GM18520 (cell line): ENCODE measurements at regions not wholly inside any gene's neighbourhood (a gene's known extent, or its start where the extent isn't known, plus 50 kb on each side); places are given as distances from the start of the nearest gene placed in this dataset.

Source experiments
- ATAC-seq: cut with Tn5 transposase; IDR thresholded peaks from one replicate; pipeline ENCODE4 v1.9.1; 2021; ENCODE audit not compliant: unreplicated experiment

DNA sequence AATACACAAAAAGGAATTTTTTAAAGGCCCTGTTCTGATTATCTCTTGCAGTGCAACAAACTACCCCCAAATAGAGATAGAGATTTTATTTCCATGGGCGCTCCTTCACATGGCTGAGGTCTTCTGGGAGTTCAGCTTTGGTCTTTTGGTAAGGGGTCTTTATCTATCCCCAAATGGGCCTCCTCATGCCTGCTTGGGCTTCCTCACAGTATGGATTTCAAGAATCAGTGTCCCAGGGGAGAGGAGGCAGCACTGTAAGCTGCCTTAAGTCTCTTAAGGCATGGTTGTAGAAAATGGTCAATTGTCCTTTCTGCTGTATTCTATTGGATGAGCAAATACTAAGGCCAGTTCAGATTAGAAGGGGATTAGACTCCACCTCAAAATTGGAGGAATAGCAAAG, 966.2 kb downstream of the TYW1 start:
- ATAC-seq = no peak

DNA sequence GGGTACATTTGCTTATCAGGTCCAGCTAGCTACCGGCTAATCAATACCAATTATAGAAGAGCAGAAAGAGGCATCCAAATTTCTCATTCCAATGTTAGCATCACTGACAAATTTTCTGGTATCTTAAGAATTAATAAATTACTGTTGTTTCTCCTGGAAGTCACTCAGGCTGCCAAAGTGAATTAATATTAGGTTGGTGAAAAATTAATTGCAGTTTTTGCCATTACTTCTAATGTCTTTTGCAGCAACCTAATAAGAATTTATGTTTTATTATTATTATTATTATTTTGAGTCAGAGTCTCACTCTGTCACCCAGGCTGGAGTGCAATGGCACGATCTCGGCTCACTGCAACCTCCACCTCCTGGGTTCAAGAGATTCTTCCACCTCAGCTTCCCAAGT, 979.9 kb downstream of the TYW1 start:
- ATAC-seq = no peak

DNA sequence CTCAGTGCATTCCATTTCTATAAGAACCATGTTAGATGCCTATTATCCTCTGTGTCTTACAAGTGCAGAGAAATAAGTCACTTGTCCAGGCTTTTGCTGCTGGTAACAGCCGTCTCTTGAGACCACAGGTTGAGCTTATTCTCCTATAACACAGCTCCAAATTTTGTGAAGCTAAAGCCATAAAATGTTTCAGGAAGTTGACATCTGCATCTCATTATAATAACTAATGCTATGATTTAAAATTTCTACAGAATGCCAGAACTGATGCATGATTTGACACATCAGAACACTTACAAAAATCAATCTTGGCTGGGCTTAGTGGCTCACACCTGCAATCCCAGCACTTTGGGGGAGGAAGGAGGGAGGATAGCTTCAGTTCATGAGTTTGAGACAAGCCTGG, 986.9 kb downstream of the TYW1 start:
- no peak for ATAC-seq

DNA sequence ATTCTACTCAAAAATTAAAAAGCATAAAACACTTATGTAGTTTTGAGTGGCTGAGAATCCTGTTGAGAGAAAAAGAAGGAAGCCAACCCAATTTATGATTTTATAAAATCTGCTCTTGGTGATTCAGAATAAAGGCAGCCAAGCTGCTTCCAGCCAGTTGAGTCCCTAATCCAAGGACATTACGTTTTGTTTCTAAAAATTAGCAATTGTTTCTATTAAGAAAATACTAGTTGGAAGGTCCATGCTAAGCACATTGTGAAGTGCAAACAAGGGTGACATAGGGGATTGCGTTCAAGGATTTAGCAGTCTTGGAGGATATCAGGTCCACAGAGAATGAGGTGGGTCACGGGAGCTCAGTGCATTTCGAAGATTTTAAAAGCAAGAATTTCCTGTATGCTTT, 987.7 kb downstream of the TYW1 start:
- ATAC-seq = no peak

DNA sequence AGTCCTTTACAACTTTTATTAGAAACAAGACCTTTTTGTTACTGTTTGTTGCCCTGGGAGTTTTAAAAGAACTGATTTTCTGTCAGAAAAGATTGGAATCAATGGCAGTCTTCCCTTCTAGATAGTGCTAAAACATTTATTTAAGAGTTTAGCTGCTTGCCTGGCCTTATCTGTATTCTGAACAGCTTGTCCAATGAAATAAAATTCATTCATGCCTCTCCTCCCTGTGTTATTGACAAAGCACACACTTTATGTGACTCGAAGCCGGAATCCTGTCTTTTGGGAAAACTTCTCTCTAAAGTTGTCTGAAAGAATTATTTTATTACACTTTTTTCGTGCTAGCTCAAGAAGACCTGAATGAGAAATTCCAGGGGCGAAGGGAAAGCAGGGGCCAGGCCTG, 992.5 kb downstream of the TYW1 start:
- no peak for ATAC-seq

DNA sequence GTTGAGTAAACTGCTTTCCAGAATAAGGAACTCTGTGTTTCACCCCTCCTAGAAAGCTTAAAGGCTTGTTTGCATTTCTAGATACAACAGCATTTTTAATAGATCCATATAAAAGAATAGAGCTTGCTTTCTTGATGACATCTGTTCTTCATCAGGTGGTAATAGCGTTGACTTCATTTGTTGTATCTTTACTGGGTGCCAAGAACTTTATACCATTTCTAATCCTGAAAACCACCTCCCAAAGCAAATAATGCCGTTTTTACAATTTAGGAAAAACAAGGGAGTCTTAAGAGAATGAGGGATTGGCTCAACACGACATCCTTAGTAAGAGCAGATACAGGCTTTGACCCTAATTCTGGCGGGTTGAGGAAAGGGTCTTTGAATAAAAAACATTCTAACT, 993.4 kb downstream of the TYW1 start:
- ATAC-seq = no peak

DNA sequence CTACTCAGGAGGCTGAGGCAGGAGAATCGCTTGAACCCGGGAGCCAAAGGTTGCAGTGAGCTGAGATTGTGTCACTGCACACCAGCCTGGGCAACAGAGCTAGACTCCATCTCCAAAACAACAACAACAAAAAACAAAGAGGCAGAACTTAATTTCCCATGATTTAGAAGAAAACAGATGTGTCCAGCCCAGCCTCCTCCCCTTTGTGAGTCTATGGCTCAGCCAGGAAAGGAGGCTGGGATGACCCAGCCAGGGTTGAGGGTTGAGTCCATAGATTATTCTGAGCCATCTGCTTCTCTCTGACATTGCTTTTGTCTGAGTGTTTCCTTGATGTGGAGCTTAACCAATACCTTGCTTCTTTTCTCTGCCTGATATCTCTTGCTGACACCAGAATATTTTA, 994.1 kb downstream of the TYW1 start:
- ATAC-seq = no peak

DNA sequence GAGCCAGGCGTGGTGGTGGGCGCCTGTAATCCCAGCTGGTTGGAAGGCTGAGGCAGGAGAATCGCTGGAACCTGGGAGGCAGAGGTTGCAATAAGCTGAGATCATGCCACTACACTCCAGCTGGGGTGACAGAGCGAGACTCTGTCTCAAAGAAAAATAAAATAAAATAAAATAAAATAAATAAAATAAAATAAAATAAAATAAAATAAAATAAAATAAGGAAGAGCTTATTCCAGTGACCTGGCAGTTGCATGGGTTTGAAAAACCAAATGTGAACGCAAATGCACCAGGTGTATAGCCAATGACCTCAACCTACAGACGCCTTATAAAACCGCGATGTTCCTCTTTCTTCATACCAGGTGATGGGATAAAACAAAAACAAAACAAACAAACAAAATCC, 995.7 kb downstream of the TYW1 start:
- ATAC-seq = no peak

DNA sequence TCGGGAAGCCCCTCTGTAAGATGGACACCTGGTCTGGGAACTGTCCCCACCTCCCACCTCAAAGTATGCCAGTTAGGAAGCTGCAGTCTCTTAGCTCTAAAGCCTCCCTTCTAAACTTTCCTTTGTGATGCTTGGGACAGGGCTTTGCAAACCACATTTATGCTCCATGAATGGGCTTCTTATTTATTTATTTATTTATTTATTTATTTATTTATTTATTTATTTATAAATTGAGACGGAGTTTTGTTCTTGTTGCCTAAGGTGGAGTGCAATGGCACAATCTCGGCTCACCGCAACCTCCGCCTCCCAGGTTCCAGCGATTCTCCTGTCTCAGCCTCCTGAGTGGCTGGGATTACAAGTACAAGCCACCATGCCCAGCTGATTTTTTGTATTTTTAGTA, 1009.4 kb downstream of the TYW1 start:
- ATAC-seq = no peak

DNA sequence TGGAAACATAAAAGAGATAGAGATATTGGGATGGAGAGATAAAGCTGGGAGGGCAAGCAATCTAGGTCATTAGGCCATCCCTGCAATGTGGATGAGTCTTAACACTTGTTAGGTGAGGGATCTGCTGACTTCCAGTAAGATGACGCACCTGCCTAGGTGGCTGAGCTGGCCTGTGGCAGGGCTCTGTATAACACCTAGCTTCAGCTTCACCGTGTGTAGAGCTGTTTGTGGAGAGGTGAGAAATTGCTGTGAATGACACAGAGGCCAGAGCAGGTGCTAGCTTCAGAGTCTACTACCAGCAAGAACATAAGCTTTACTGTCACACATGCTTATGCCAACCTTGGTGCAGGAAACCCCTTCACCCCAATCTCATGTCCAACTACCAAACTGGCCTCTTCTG, 1010.0 kb downstream of the TYW1 start:
- no peak for ATAC-seq

DNA sequence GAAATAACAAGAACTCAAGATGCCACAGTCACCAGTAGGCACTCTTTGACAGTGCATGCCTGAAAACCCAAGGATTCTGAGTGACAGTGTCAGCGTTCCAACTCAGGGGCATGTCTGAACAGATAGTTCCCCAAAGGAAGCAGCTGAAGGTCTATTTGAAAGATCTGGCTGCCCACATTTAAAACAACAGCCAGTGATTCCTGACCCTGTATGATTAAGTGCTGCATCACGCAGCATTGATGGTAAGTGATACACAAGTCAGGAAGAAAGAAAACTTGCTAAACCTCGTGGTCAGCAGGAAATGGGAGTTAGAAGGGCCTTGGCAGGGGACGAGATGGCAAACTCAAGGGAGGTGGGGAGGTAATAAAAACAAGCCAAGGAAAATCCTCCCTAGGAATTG, 1013.1 kb downstream of the TYW1 start:
- no peak for ATAC-seq

DNA sequence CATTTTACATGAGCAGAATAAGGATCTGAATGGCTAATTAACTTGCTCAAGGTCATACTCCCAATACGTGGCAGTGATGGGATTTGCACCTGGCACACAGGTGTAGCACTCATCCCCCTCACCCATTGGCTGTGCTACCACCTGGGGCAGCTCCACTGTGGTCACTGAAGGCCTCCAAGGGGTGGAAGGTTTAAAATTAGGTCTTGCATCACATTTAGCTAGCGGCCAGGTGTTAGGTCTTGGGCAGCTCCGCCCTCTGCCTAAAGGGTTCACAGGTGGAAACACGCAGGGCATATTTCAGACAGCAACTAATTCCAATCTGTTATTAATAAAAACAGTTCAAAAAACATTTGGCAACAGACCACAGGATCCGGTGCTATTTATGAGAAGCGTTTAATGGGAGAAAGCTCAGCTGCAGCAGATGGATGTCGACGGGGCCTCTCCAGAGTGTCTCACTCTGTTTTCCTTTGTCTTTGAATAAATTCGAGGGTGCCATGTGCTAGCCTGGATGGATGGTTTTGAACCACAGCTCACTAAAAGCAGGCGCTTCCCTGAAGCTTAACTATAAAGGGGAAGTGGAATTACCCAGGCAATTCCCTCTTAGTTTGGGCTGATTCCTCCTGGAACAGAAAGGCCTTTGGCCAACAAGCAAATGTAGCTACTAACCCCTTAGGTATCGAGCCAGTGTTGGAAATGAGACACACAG, 1017.6 kb downstream of the TYW1 start:
- ATAC-seq = no peak

DNA sequence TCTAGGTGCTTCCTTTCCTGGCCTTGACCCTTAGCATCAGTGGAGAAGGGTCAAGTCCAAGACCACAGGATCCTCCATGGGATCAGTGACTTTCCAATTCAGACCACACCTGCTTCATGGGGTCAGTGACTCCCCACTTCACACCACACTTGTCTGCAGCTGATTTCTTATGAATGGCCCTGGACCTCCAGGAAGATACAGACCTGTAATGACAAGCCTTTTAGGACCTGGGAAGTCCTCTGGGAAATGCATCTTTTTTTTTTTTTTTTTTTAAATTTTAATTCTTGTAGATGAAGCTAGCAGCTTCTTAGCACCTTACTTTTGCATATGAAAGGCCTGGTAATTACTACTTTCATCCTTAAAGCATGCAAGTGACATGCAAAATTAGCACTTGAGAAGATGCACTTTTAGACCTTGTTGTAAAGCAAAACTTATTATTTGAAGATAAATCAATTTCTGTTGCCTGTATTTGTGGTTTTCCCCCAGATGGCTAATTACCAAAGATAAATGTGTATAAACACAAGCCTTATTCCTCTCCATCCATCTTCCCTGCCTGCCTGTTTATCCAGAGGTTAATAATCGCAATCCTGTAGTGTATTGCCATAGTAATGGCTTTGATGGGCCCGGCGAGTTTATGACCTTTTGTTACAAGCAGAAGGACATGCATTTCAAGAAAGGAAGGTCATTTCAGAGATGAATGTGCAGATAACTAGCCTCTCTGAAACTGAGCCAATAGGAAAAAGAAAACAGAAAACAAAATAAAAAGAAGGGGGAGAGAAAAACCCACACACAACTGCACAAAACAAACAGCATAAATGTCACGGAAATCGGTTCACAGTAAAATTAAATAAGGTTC, 1018.7 kb downstream of the TYW1 start:
- no peak for ATAC-seq

DNA sequence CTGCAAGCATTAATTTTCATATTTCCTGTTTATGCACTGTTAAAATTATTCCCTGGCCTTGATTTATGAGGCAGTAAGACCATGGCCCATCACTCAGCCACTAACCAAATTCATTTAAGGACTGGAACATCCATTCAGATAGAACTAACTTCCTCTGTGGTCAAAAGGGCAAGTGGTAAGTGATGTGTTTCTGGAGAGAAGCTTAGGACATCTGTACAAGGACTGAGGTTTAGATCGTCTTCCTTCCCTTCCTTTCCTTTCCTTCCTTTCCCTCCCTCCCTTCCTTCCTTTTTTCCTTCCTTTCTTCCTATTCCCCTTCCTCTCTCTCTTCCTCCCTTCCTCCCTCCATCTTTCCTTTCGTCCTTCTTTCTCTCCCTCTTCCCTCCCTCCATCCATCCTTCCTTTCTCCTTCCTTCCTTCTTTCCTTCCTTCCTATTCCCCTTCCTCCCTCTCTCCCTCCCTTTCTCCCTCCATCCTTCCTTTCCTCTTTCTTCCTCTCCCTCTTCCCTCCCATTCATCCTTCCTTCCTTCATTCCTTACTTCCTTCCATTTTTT, 1019.4 kb downstream of the TYW1 start:
- ATAC-seq = no peak

DNA sequence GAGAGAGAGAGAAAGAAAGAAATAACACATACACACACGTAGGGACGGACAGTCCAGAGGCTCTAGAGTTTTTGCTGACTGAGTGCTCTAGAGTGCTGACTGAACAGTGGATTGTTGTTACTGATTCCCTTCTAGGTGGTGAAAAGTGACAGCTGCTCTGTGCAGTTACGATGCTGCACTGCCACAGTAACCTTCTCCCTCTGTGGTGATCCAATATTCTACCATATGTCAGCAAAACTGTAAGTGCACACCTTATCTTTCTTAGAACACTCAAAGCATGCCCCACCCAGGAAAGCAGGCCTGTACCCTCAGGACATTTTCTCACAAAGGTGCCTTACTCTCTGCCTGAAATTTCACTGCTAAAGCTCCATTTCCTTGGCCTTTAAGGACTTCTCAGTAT, 1023.5 kb downstream of the TYW1 start:
- ATAC-seq = no peak

DNA sequence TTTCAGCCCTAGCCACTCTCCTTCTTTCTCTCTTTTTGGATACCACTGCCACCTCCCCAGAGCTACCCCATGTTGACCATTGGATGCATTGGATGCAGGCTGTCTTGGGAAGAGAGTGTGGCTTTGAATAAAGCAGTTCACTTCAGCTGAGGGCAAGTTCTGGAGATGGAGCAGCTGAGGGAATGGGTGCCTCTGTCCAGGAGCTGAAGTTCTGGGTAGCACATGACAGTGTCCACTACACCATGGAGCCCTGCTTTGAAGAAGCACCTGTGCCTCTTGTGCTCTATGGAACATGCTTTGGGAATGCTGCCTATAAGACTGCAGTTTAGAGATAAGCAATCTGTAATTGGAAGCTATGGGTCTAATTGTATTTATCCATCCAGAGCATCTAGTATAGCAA, 1028.7 kb downstream of the TYW1 start:
- no peak for ATAC-seq

DNA sequence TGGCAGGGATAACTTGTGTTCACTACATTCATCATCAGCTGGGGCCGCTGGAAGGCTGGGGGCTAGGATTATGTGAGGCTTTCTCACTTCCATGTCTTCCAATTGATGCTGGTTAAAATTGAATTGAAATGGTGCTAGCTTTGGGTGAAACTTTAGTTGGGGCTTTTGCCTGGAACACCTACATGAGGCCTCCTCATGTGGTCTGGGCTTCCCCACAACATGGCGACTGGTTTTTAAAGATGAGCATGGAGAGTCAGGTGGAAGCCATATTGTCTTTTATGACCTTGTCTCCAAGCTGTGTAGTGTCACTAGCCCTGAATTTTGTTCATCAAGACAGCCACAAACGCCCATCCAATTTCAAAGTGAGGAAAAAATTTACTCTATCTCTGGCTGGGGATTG, 1033.9 kb downstream of the TYW1 start:
- no peak for ATAC-seq

DNA sequence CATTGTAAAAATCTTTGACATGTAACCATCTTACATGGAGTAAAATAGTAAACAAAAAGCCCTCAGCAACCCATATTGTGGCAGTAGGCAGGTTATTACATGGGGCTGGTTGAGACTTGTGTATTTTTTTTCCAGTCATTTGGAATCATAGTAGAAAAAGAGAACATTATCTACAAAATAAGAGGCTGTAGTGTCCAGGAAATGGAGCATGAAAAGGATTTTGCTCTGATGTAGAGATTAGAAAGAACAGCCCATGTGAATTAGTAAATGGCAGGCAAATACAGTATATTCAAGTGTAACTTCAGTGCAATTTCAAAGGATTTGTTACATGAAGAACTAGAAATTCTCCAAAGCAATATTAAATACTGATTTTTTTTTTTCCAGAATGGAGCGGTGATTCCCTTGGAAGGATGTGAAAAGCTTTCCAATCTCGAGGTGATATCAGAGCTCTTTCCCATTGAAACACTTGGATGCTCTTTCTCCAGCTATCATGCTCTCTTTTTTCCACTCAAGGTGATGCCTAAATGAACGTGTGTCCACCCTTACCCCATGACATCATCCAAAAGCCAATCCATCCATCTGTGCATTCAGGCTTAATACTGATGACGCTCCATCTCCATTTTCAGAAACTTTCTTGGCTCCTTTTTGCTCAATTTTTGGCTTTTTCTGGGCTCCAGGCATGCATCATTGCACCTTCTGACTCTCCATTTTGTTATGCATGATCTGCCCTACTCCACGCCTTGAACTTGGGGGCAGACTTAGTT, 1034.7 kb downstream of the TYW1 start:
- no peak for ATAC-seq

DNA sequence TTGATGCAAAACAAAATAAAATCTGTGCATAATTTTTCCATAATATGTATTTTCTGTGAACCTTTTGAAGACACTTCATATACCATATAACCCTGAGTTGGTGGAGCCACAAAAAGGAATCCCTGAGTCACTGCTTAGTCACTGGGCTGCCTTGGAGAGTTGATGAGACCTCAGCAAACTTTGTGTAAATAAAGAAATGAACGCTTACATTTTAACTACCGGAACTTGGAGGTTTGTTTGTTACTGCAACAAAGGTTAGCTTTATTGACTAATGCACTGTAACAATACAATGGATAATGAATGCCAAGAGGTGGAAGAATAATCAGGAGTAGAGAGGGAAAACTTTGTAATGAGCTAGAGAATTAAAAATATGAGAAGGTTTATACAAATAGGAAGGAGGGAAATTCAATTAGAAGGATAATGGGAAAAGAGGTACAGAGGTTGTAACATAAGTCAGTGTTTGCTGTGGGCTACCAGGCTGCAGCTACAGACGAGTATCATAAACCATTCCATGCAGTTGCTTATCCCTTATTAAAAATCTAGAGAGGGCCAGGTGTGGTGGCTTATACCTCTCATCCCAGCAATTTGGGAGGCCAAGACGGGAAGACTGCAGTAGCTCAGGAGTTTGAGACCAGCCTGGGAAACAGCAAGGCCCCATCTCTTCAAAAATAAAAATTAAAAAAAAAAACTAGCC, 1042.1 kb downstream of the TYW1 start:
- ATAC-seq = no peak

DNA sequence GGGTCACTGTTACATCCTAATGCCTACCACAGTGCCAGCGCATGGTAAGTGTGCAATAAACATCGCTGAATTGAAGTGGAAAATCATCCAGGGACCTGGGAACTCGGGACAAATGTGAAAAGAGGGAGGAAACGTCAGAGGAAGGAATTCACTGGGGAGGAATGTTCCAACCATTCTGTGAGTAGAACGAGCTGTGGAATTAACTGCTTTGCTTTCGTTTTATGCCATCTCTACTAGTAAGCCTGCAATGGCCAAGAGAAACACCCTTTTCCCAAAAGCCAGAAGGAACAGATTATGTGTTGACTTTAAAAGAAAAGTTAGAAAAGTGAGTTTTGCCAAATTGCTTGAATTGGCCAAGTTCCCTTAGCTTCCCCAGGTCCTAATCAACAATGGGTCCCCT, 1044.9 kb downstream of the TYW1 start:
- no peak for ATAC-seq

DNA sequence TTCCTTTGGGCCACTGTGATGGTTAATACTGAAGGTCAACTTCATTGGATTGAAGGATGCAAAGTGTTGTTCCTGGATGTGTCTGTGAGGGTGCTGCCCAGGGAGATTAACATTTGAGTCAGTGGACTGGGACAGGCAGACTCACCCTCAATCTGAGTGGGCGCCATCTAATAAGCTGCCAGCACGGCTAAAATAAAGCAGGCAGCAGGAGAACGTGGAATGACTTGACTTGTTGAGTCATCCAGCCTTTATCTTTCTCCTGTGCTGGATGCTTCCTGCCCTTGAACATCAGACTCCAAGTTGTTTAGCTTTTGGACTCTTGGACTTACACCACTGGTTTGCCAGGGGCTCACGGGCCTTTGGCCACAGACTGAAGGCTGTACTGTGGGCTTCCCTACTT, 1046.9 kb downstream of the TYW1 start:
- no peak for ATAC-seq
